H1 (cell line): ENCODE measurements at regions not wholly inside any gene's neighbourhood (a gene's known extent, or its start where the extent isn't known, plus 50 kb on each side); places are given as distances from the start of the nearest gene placed in this dataset.

Source experiments
- CTCF ChIA-PET: fragments of 300-600 bp; sonication (Branson Sonifier 250); formaldehyde crosslinking; loops from one replicate; lab custom pipeline; 2021; ENCODE audit not compliant: partially characterized antibody; lab: Charles Lee
- POLR2A ChIA-PET: fragments of 300-600 bp; sonication (Branson Sonifier 250); formaldehyde crosslinking; loops from one replicate; lab custom pipeline; 2021; ENCODE audit warnings: inconsistent platforms; ENCODE audit not compliant: partially characterized antibody; lab: Charles Lee
- DNase-seq, 2 experiments: peaks; one replicate each; pipeline versions ENCODE4 v3.0.0 to v3.0.0-alpha.2; 2010 to 2022; ENCODE audit warnings: low spot score in 2 of 2, low read depth in 1 of 2, mixed read lengths in 1 of 2
- FAIRE-seq: peaks from 2 replicates; lab custom pipeline; 2011; peaks lifted over from hg19 to GRCh38; lab: Jason Lieb, UNC
- H2AFZ ChIP-seq: 2 replicates; pipeline ENCODE4 v1.8.1; 2012; ENCODE audit warnings: low read length, inconsistent platforms
- H2AK5ac ChIP-seq: 2 replicates; pipeline ENCODE4 v1.6.1; 2013; ENCODE audit warnings: low read depth, low read length
- H2BK120ac ChIP-seq: replicated peaks from 2 replicates; pipeline ENCODE3; 2013; ENCODE audit warnings: low read depth, low read length, inconsistent platforms
- H2BK12ac ChIP-seq: 2 replicates; pipeline ENCODE4 v1.6.1; 2013; ENCODE audit warnings: low read depth, low read length
- H2BK15ac ChIP-seq: 2 replicates; pipeline ENCODE4 v1.6.1; 2013; ENCODE audit warnings: low read length
- H2BK20ac ChIP-seq: 2 replicates; pipeline ENCODE4 v1.6.1; 2013; ENCODE audit warnings: low read length
- H2BK5ac ChIP-seq: 2 replicates; pipeline ENCODE4 v1.6.1; 2013; ENCODE audit warnings: low read depth, low read length
- H3K14ac ChIP-seq: 2 replicates; pipeline ENCODE4 v1.6.1; 2013; ENCODE audit warnings: inconsistent platforms; ENCODE audit not compliant: insufficient read length
- H3K18ac ChIP-seq: 2 replicates; pipeline ENCODE4 v1.6.1; 2013; ENCODE audit warnings: low read length; ENCODE audit errors: extremely low read depth
- H3K23ac ChIP-seq: 2 replicates; pipeline ENCODE4 v1.6.1; 2013; ENCODE audit warnings: inconsistent platforms; ENCODE audit not compliant: insufficient read length
- H3K23me2 ChIP-seq: 2 replicates; pipeline ENCODE4 v1.6.1; 2013; ENCODE audit warnings: low read depth, low read length
- H3K27ac ChIP-seq: 2 replicates; pipeline ENCODE4 v1.6.1; 2011; ENCODE audit warnings: low read depth, low read length, inconsistent platforms
- H3K27me3 ChIP-seq, 4 experiments: replicated peaks in 1 of 4; 1 replicate in 1 of 4; 2 replicates in 3 of 4; pipeline versions ENCODE4 v1.6.1 to v1.8.1; 2011 to 2013; ENCODE audit warnings: low read length in 3 of 4, mild to moderate bottlenecking in 3 of 4, inconsistent platforms in 2 of 4, mixed read lengths in 2 of 4, moderate library complexity in 1 of 4; ENCODE audit not compliant: control insufficient read depth in 3 of 4, insufficient read depth in 3 of 4; ENCODE audit errors: extremely low read depth in 1 of 4
- H3K36me3 ChIP-seq, 4 experiments: 2 replicates each; pipeline versions ENCODE4 v1.6.1 to v1.8.1; 2011 to 2013; ENCODE audit warnings: mild to moderate bottlenecking in 4 of 4, low read length in 3 of 4, moderate library complexity in 2 of 4, control low read depth in 1 of 4, inconsistent platforms in 1 of 4; ENCODE audit not compliant: insufficient read depth in 4 of 4, control insufficient read depth in 2 of 4
- H3K4ac ChIP-seq: replicated peaks from 2 replicates; pipeline ENCODE3; 2013; ENCODE audit warnings: low read length, low read depth, mixed read lengths, inconsistent platforms; ENCODE audit not compliant: insufficient read length
- H3K4me1 ChIP-seq, 4 experiments: replicated peaks in 1 of 4; 1 replicate in 1 of 4; 2 replicates in 3 of 4; pipeline versions ENCODE4 v1.6.1 to v1.8.1; 2011 to 2013; ENCODE audit warnings: low read length in 3 of 4, inconsistent platforms in 2 of 4, mixed read lengths in 1 of 4; ENCODE audit not compliant: insufficient read depth in 4 of 4, control insufficient read depth in 3 of 4
- H3K4me2 ChIP-seq, 2 experiments: 2 replicates each; pipeline versions ENCODE4 v1.6.1 to v1.8.1; 2011 to 2013; ENCODE audit warnings: low read depth in 2 of 2, low read length in 2 of 2, control low read depth in 1 of 2, inconsistent platforms in 1 of 2, mild to moderate bottlenecking in 1 of 2; ENCODE audit not compliant: insufficient read depth in 1 of 2
- H3K4me3 ChIP-seq, 4 experiments: fragments of 200-600, 300-600 bp in 1 of 4; sonication (generic), shearing (Covaris generic), sonication (Bioruptor Twin) in 1 of 4; 2 replicates each; pipeline versions ENCODE4 v1.5.1 to v1.8.1; 2011 to 2016; ENCODE audit warnings: low read length in 4 of 4, low read depth in 3 of 4, control low read depth in 2 of 4, inconsistent platforms in 2 of 4, mild to moderate bottlenecking in 2 of 4, mixed read lengths in 1 of 4, moderate library complexity in 1 of 4; ENCODE audit not compliant: insufficient read depth in 2 of 4; ENCODE audit errors: extremely low read depth in 1 of 4
- H3K56ac ChIP-seq: replicated peaks from 2 replicates; pipeline ENCODE3; 2013; ENCODE audit warnings: low read depth, mild to moderate bottlenecking, mixed read lengths, low read length, inconsistent platforms; ENCODE audit not compliant: insufficient read length
- H3K79me1 ChIP-seq: 2 replicates; pipeline ENCODE4 v1.6.1; 2013; ENCODE audit warnings: low read depth, low read length, control low read depth
- H3K79me2 ChIP-seq, 2 experiments: 2 replicates each; pipeline versions ENCODE4 v1.6.1 to v1.8.1; 2012 to 2013; ENCODE audit warnings: low read length in 2 of 2, mild to moderate bottlenecking in 2 of 2, inconsistent platforms in 1 of 2; ENCODE audit not compliant: insufficient read depth in 2 of 2, control insufficient read depth in 1 of 2
- H3K9ac ChIP-seq, 4 experiments: replicated peaks in 1 of 4; 1 replicate in 1 of 4; 2 replicates in 3 of 4; pipeline versions ENCODE4 v1.6.1 to v1.8.1; 2011 to 2013; ENCODE audit warnings: low read depth in 3 of 4, low read length in 3 of 4, control low read depth in 2 of 4, mild to moderate bottlenecking in 2 of 4, moderate library complexity in 2 of 4, inconsistent platforms in 1 of 4; ENCODE audit errors: extremely low read depth in 1 of 4
- H3K9me3 ChIP-seq, 2 experiments: 2 replicates each; pipeline versions ENCODE4 v1.6.1 to v1.8.1; 2012 to 2013; ENCODE audit warnings: mild to moderate bottlenecking in 2 of 2, moderate library complexity in 2 of 2, control low read depth in 1 of 2, inconsistent platforms in 1 of 2, low read depth in 1 of 2, low read length in 1 of 2, mixed read lengths in 1 of 2; ENCODE audit not compliant: insufficient read depth in 2 of 2
- H4K20me1 ChIP-seq, 2 experiments: replicated peaks in 1 of 2; 2 replicates each; pipeline versions ENCODE3 to v1.8.1; 2011 to 2013; ENCODE audit warnings: inconsistent platforms in 2 of 2, low read length in 2 of 2, mild to moderate bottlenecking in 1 of 2; ENCODE audit not compliant: insufficient read depth in 2 of 2, control insufficient read depth in 1 of 2
- H4K5ac ChIP-seq: 2 replicates; pipeline ENCODE4 v1.6.1; 2013; ENCODE audit warnings: low read length, low read depth, mixed read lengths, inconsistent platforms; ENCODE audit not compliant: insufficient read length
- H4K8ac ChIP-seq: 2 replicates; pipeline ENCODE4 v1.8.0; 2013; ENCODE audit warnings: mild to moderate bottlenecking, moderate library complexity, low read length, inconsistent platforms; ENCODE audit not compliant: insufficient read depth; ENCODE audit errors: extremely low read depth
- H4K91ac ChIP-seq: replicated peaks from 2 replicates; pipeline ENCODE3; 2013; ENCODE audit warnings: low read length, mixed read lengths, inconsistent platforms; ENCODE audit not compliant: insufficient read length
- ASH2L ChIP-seq: fragments of 200-600, 300-600 bp; sonication (generic); IDR thresholded peaks from one replicate; pipeline ENCODE4 v1.7.1; 2017; ENCODE audit warnings: low read length
- BCL11A ChIP-seq, 2 experiments: IDR thresholded peaks; one replicate each; pipeline ENCODE4 v1.6.1; 2011; ENCODE audit warnings: low read depth in 2 of 2, low read length in 2 of 2, mild to moderate bottlenecking in 2 of 2
- CHD1 ChIP-seq: IDR thresholded peaks from 2 replicates; pipeline ENCODE4 v1.6.1; 2012; ENCODE audit warnings: low read depth, low read length, improper control_type of control experiment
- CREB1 ChIP-seq: IDR thresholded peaks from 2 replicates; pipeline ENCODE4 v1.6.1; 2012; ENCODE audit warnings: inconsistent platforms
- CTBP2 ChIP-seq: IDR thresholded peaks from 2 replicates; pipeline ENCODE4 v1.7.0; 2011; ENCODE audit warnings: borderline replicate concordance, mild to moderate bottlenecking, moderate library complexity, mixed read lengths, low read length; ENCODE audit not compliant: insufficient read depth, insufficient read length
- JUN ChIP-seq: IDR thresholded peaks from 2 replicates; pipeline ENCODE4 v1.6.1; 2011; ENCODE audit warnings: low read depth, mild to moderate bottlenecking, improper control_type of control experiment, low read length
- JUND ChIP-seq: IDR thresholded peaks from 2 replicates; pipeline ENCODE4 v1.6.1; 2011; ENCODE audit warnings: mild to moderate bottlenecking, improper control_type of control experiment, low read length
- POLR2A ChIP-seq, 2 experiments: IDR thresholded peaks; 1 replicate in 1 of 2; 2 replicates in 1 of 2; pipeline ENCODE4 v1.6.1; 2011; ENCODE audit warnings: low read depth in 2 of 2, low read length in 2 of 2, mild to moderate bottlenecking in 2 of 2; ENCODE audit errors: control extremely low read depth in 1 of 2
- RNF2 ChIP-seq: fragments of 200-900, 300-1000 bp; sonication (generic); IDR thresholded peaks from 2 replicates; pipeline ENCODE4 v1.7.1; 2016; ENCODE audit warnings: borderline replicate concordance, low read depth, mild to moderate bottlenecking, antibody characterized with exemption, low read length; ENCODE audit not compliant: poor library complexity, severe bottlenecking; ENCODE audit errors: missing control alignments
- RXRA ChIP-seq: IDR thresholded peaks from 2 replicates; pipeline ENCODE4 v1.6.1; 2011; ENCODE audit warnings: low read depth, mild to moderate bottlenecking, low read length, moderate library complexity; ENCODE audit not compliant: insufficient read depth
- SAP30 ChIP-seq: fragments of 300-600 bp; sonication (generic); IDR thresholded peaks from 2 replicates; pipeline ENCODE4 v1.7.1; 2012; ENCODE audit warnings: low read length, moderate library complexity, mild to moderate bottlenecking, inconsistent platforms; ENCODE audit not compliant: insufficient read depth, insufficient replicate concordance
- TCF12 ChIP-seq: IDR thresholded peaks from 2 replicates; pipeline ENCODE4 v1.6.1; 2011; ENCODE audit warnings: low read depth, mild to moderate bottlenecking, low read length

DNA sequence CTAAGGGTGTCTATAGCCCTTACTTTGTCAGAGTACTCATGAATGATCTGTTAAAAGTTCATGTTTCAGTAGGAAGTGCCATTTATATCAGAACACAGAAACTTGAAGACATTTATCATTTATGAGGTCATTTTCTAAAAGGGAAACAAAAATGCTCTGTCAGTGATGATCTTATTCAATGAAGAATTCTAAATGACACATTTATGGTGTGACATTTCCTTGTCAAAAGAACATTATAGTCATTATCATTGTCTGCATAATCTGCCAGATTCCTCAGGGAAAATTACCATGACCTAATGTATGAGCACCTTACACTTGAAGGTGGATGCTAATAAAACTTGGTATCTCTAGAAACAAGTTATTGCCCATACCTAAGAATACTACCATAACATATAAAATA lies 853.8 kb upstream of the SLITRK6 start:
- Histone ChIP-seq H3K18ac (no peak overlapping the region), H2BK5ac (no peak overlapping the region), H2BK20ac (no peak overlapping the region), H3K36me3 (no peaks in the 10 kb centered on the region), H3K4ac (no peak overlapping the region), H4K20me1 (no peaks in the 10 kb centered on the region), H3K9ac (no peak overlapping the region), H4K8ac (no peak overlapping the region), H3K56ac (no peak overlapping the region), H2BK120ac (no peak overlapping the region), H3K79me1 (no peaks in the 10 kb centered on the region), H3K4me2 (no peak overlapping the region), H2AFZ (no peak overlapping the region), H4K5ac (no peak overlapping the region), H3K23ac (no peak overlapping the region), H3K9me3 (no peaks in the 10 kb centered on the region), H2AK5ac (no peak overlapping the region), H2BK12ac (no peak overlapping the region), H3K4me1 (no peaks in the 10 kb centered on the region), H3K27ac (no peak overlapping the region), H3K79me2 (no peaks in the 10 kb centered on the region), H3K23me2 (no peaks in the 10 kb centered on the region), H2BK15ac (no peak overlapping the region), H3K27me3 (no peaks in the 10 kb centered on the region), H3K4me3 (no peak overlapping the region), H3K14ac (no peak overlapping the region), H4K91ac (no peak overlapping the region)
- FAIRE-seq = no peak
- POLR2A ChIA-PET = no interaction called here
- CTCF ChIA-PET = no interaction called here
- TF ChIP-seq RXRA (no peak), CTBP2 (no peak), TCF12 (no peak), JUND (no peak), CREB1 (no peak), POLR2A (IDR thresholded peaks at IDR 0.05; ENCODE audit: control extremely low read depth in 1 of 2, low read depth in 2 of 2, low read length in 2 of 2) (no peak), SAP30 (no peak), BCL11A (IDR thresholded peaks at IDR 0.05; ENCODE audit: low read depth in 2 of 2, low read length in 2 of 2) (no peak), CHD1 (no peak), RNF2 (no peak), JUN (no peak), ASH2L (no peak)
- DNase-seq = no peak
